GM13976 (cell line): ENCODE measurements at regions not wholly inside any gene's neighbourhood (a gene's known extent, or its start where the extent isn't known, plus 50 kb on each side); places are given as distances from the start of the nearest gene placed in this dataset.

ENCODE experiments used
- DNase-seq: peaks from one replicate; pipeline ENCODE4 v3.0.0; 2012; ENCODE audit warnings: low spot score
- in situ Hi-C: fragments of 300-500 bp; cut with MboI; formaldehyde crosslinking; loops from one replicate; pipeline ENCODE4 v1.12.0; 2022; ENCODE audit warnings: low sequenced_read_pairs, mixed read lengths, inconsistent platforms; ENCODE audit not compliant: unreplicated experiment
- TF ChIP-seq, protein P1 (sequence below): IDR thresholded peaks from 2 replicates; pipeline ENCODE4 v1.5.1; 2012; ENCODE audit warnings: borderline replicate concordance, mild to moderate bottlenecking; ENCODE audit not compliant: insufficient read depth; ENCODE audit errors: extremely low read depth, missing control alignments, control extremely low read depth

DNA sequence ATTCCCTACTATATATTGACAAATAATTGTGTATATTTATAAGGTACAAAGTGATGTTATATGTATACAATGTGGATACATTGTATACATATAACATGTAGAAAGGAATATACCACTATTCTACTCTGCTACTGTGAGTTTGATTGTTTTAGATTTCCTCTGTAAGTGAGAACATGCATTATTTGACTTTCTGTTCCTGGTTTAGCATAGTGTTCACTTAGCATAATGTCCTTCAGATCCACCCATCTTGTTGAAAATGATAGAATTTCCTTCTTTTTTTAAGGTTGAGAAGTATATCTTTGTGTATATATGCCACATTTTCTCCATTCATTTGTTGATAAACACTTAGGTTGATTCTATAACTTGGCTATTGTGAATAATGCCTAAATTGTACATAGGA, 140.8 kb upstream of the BDNF start:
- TF ChIP-seq, protein P1, sequence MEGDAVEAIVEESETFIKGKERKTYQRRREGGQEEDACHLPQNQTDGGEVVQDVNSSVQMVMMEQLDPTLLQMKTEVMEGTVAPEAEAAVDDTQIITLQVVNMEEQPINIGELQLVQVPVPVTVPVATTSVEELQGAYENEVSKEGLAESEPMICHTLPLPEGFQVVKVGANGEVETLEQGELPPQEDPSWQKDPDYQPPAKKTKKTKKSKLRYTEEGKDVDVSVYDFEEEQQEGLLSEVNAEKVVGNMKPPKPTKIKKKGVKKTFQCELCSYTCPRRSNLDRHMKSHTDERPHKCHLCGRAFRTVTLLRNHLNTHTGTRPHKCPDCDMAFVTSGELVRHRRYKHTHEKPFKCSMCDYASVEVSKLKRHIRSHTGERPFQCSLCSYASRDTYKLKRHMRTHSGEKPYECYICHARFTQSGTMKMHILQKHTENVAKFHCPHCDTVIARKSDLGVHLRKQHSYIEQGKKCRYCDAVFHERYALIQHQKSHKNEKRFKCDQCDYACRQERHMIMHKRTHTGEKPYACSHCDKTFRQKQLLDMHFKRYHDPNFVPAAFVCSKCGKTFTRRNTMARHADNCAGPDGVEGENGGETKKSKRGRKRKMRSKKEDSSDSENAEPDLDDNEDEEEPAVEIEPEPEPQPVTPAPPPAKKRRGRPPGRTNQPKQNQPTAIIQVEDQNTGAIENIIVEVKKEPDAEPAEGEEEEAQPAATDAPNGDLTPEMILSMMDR = no peak
- in situ Hi-C loops = no loop called here

GRCh38 chr11:27839226-27839913, 139.1 kb upstream of the BDNF start:
- DNase-seq = no peak
- in situ Hi-C loops = no loop called here
- TF ChIP-seq, protein P1 = peak; percentile 5

More for the DNA sequence above, 140.8 kb upstream of the BDNF start:
- DNase-seq = no peak

- in situ Hi-C loops = no loop called here
- no peak for DNase-seq
Measured at GRCh38 chr11:27838674-27839073, 138.4 kb upstream of the BDNF start.

GRCh38 chr11:27837895-27838563, 137.8 kb upstream of the BDNF start:
- peak; percentile 15 for DNase-seq
- TF ChIP-seq, protein P1 = no peak
- in situ Hi-C loops = no loop called here

More at GRCh38 chr11:27838674-27839073, 138.4 kb upstream of the BDNF start:
- TF ChIP-seq, protein P1 = no peak

DNA sequence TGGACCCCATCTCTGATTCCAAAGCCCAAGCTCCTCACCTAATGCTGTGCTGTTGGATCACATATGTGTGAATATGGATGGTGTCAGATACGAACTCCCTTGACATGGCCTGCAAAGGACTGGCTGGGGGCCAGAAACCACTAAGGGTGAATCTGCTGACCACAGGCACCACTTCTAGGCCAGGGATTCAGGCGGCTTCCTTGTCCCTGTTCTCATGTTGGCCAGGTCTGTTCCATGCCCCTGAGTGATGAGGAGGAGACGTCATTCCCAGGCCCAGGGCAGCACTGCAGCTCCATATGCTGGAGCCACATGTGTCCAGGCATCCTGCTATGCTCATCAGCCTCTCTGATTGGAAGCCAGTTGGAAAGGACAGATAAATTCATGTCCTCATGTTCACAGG, 130.0 kb upstream of the BDNF start:
- TF ChIP-seq, protein P1 = no peak
- DNase-seq = no peak
- in situ Hi-C loops = no loop called here

- in situ Hi-C loops = no loop called here
- DNase-seq = no peak
Measured at GRCh38 chr11:27820249-27820648, 120.0 kb upstream of the BDNF start.

More at GRCh38 chr11:27820249-27820648, 120.0 kb upstream of the BDNF start:
- TF ChIP-seq, protein P1 = no peak
